ENCODE measurements at regions not wholly inside any gene's neighbourhood (a gene's known extent, or its start where the extent isn't known, plus 50 kb on each side); places are given as distances from the start of the nearest gene placed in this dataset.
"Not testable (repeated sequence)": the region's sequence is repeated elsewhere in the genome, so short reads cannot be mapped to it uniquely, and the experiment has no call there.

DNA sequence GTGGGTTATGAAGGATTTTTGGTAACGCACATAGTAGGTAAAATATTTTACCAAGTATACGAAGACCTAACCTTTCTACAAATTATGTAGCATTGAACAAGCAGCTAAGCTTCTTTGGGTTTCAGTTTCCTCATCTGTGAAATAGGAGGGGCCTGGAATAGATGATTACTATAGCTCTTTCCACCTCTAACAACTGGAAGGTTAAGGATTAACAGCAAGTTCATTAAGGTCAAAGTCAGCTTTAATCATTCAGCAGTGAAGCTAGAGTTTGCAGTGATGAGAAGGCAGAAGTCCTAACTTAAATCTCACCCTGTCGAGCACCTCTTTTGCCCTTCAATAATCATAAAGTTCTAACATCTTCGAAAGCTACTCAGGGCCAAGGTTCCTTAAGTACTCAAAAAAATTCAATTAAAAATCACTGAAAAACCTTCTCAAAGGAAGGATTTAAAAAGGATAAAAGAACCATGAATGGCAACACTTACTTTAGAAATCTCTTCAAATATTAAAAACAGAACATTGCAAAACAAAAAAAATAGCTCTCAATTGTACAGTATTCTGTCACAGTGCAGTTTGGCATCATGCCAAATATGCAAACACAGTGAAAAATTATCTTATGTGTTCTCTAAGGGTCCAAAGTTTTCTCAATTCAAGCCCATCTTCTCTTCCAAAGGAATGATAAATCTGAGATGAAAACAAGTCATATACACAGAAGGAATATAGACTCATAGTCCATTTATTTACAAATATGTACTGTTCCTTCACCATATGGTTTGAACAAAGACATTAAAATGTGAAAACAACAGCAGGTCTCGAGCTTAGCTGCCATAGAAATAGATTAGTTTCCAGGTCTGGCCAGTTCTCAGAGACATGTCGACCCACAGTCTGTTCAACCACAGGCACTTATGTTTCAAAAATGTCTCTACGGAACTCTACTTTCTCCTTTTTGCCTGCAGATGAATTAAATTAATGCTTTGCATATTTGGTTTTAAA is 152.0 kb upstream of the SLC13A1 start:
- CTCF ChIA-PET, result no interaction called here
- no peak overlapping the region for H3K27ac Mint-ChIP-seq
- H3K9me3 Mint-ChIP-seq (ENCODE audit: insufficient read depth), result no peaks in the 10 kb centered on the region
- H3K4me1 Mint-ChIP-seq (ENCODE audit: low read depth), result no peaks in the 10 kb centered on the region
- ATAC-seq (no peak), DNase-seq (no peak)
- POLR2A ChIA-PET, result no interaction called here
- H3K4me3 Mint-ChIP-seq, result no peak overlapping the region
- H3K36me3 Mint-ChIP-seq (ENCODE audit: low read depth), result no peaks in the 10 kb centered on the region
- H3K27me3 Mint-ChIP-seq (ENCODE audit: low read depth), result no peaks in the 10 kb centered on the region

DNA sequence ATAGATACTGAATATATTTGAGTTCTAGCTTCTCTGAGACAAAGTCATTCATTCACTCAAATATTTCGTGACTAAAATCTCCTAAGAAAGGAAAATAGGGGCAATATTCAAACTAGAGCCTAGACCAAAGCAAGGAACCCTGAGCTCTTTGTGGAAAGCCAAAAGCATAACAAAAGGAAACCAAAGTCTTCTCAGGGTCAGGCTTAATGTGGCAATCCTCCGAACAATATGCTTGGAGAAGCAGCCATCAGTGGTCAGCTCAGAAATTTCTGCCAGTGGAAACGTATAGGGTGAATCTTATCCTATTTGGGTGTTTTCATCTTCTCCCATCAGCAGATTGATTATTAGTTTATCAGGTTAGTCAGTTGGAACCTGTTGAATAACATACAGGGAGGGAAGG is 151.3 kb upstream of the SLC13A1 start:
- Mint-ChIP-seq H3K9me3 (ENCODE audit: insufficient read depth) (no peaks in the 10 kb centered on the region), H3K27ac (no peak overlapping the region), H3K27me3 (ENCODE audit: low read depth) (no peaks in the 10 kb centered on the region), H3K4me1 (ENCODE audit: low read depth) (no peaks in the 10 kb centered on the region), H3K36me3 (ENCODE audit: low read depth) (no peaks in the 10 kb centered on the region), H3K4me3 (no peak overlapping the region)
- ChIA-PET POLR2A (no interaction called here), CTCF (no interaction called here)
- no peak for DNase-seq
- no peak for ATAC-seq

GRCh38 chr7:123348690-123349089 is 148.9 kb upstream of the SLC13A1 start:
- ATAC-seq (no peak), DNase-seq (no peak)
- Mint-ChIP-seq H3K4me1 (ENCODE audit: low read depth) (no peaks in the 10 kb centered on the region), H3K36me3 (ENCODE audit: low read depth) (no peaks in the 10 kb centered on the region), H3K27me3 (ENCODE audit: low read depth) (no peaks in the 10 kb centered on the region), H3K9me3 (ENCODE audit: insufficient read depth) (no peaks in the 10 kb centered on the region), H3K27ac (no peak overlapping the region), H3K4me3 (no peak overlapping the region)
- ChIA-PET CTCF (no interaction called here), POLR2A (no interaction called here)

DNA sequence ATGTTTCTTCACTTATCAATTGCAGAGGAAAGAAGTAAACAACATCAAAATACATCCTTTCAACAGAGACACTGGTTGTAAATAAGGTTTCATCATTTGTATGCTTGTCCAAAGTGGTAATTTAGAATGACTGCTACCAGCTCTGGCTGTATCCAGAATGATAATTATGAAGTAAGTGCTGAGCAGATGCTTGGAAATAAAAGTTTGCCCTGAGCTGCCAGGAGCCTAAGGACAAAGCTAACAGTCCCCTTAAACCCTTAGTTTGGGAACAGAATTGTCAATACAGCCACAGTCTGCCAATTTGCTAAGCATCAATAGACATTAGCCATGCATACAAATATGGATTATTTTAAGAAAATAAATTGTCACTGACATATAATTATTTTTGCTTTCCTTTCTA is 147.0 kb upstream of the SLC13A1 start:
- no peaks in the 10 kb centered on the region for H3K27me3 Mint-ChIP-seq (ENCODE audit: low read depth)
- H3K9me3 Mint-ChIP-seq (ENCODE audit: insufficient read depth), result no peaks in the 10 kb centered on the region
- ATAC-seq (no peak), DNase-seq (no peak)
- ChIA-PET CTCF (no interaction called here), POLR2A (no interaction called here)
- H3K4me1 Mint-ChIP-seq (ENCODE audit: low read depth), result no peaks in the 10 kb centered on the region
- no peaks in the 10 kb centered on the region for H3K36me3 Mint-ChIP-seq (ENCODE audit: low read depth)
- no peak overlapping the region for H3K27ac Mint-ChIP-seq
- no peak overlapping the region for H3K4me3 Mint-ChIP-seq

GRCh38 chr7:123343611-123344010 is 143.8 kb upstream of the SLC13A1 start:
- DNase-seq, result no peak
- POLR2A ChIA-PET, result no interaction called here
- Mint-ChIP-seq H3K4me1 (ENCODE audit: low read depth) (no peaks in the 10 kb centered on the region), H3K27ac (no peak overlapping the region), H3K9me3 (ENCODE audit: insufficient read depth) (no peaks in the 10 kb centered on the region), H3K27me3 (ENCODE audit: low read depth) (no peaks in the 10 kb centered on the region), H3K36me3 (ENCODE audit: low read depth) (no peaks in the 10 kb centered on the region), H3K4me3 (no peak overlapping the region)
- CTCF ChIA-PET, result no interaction called here
- ATAC-seq, result no peak

- ChIA-PET CTCF (no interaction called here), POLR2A (no interaction called here)
- H3K4me1 Mint-ChIP-seq (ENCODE audit: low read depth), result no peaks in the 10 kb centered on the region
- DNase-seq, result no peak
- no peak overlapping the region for H3K4me3 Mint-ChIP-seq
- H3K27ac Mint-ChIP-seq, result no peak overlapping the region
- no peaks in the 10 kb centered on the region for H3K9me3 Mint-ChIP-seq (ENCODE audit: insufficient read depth)
- H3K36me3 Mint-ChIP-seq (ENCODE audit: low read depth), result no peaks in the 10 kb centered on the region
- no peaks in the 10 kb centered on the region for H3K27me3 Mint-ChIP-seq (ENCODE audit: low read depth)
- no peak for ATAC-seq
Measured at GRCh38 chr7:123341102-123341501, 141.3 kb upstream of the SLC13A1 start.

DNA sequence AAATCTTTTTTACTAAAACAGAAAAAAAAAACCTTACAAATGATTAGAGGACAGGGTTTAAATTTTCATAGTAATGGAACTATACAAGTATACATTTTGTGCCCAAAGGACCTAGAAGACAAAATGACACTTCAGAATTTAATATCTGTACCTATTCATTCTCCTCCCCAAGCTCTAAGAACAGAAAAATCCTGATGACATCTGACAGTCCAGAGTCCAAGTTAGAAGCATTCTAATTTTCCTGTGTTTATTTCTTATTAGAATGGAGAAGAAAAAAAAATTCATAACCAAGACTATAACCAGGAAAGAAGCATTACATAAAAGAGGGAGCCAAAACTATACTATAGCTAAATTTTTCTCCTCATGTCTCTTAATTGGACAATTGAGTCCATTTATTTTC is 138.9 kb upstream of the SLC13A1 start:
- Mint-ChIP-seq H3K27me3 (ENCODE audit: low read depth) (no peaks in the 10 kb centered on the region), H3K9me3 (ENCODE audit: insufficient read depth) (peaks cover 3% of the 10 kb centered on the region), H3K4me1 (ENCODE audit: low read depth) (no peaks in the 10 kb centered on the region), H3K27ac (no peak overlapping the region), H3K36me3 (ENCODE audit: low read depth) (no peaks in the 10 kb centered on the region), H3K4me3 (no peak overlapping the region)
- CTCF ChIA-PET, result no interaction called here
- no peak for ATAC-seq
- DNase-seq, result no peak
- POLR2A ChIA-PET, result no interaction called here

DNA sequence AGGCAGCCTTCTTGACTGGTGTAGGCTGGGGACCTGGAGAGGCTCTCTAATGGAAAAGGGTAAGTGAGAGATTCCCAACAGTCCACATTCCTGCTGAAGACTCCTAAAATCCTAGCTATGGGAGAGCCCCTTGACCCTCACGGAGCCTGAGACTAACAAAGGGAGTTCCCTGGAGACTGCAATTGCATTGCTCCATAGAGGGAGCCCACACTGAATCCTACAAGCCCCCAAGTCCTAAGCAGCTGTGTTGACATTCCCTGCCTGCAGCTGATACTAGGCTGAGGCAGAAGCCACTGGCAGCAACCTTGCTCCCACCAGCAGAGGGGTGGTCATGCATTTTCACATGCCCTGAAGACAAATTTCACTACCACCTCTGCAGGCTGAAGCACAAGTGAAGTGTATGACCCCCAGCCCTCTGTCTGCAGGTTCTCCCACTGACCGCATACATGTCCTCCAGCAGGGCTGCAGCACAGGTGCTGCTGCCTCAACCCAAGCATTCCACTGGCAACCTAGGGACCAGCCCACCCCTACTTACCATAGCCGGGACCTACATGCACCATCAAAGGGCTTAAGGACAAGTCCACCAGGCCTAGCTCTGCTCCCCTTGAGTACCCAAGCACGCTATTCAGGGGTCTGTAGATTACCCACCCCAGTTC is 130.3 kb upstream of the SLC13A1 start:
- H3K4me1 Mint-ChIP-seq (ENCODE audit: low read depth), result no peaks in the 10 kb centered on the region
- ChIA-PET POLR2A (no interaction called here), CTCF (no interaction called here)
- H3K9me3 Mint-ChIP-seq (ENCODE audit: insufficient read depth), result no peaks in the 10 kb centered on the region
- H3K4me3 Mint-ChIP-seq, result no peak overlapping the region
- H3K36me3 Mint-ChIP-seq (ENCODE audit: low read depth), result no peaks in the 10 kb centered on the region
- no peak for DNase-seq
- no peak overlapping the region for H3K27ac Mint-ChIP-seq
- ATAC-seq, result no peak
- H3K27me3 Mint-ChIP-seq (ENCODE audit: low read depth), result no peaks in the 10 kb centered on the region

DNA sequence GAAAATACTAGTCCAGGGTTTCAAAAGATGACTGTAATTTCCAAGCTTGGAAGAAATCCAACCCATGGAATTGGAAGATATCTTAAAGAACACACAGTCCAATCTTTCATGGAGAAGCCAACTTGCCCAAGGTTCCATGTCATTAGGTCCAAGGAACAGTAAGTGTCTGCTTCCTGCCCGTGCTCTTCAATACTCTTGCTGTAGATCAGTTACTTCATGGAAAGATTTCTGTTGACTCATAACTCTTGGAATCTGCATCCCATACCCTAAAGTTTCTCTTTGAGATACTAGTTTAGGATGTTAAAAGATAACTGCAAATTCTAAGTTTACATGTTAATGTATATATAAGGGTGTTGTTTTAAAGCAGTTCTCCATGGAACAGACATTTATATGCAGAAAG is 127.9 kb upstream of the SLC13A1 start:
- POLR2A ChIA-PET, result no interaction called here

DNA sequence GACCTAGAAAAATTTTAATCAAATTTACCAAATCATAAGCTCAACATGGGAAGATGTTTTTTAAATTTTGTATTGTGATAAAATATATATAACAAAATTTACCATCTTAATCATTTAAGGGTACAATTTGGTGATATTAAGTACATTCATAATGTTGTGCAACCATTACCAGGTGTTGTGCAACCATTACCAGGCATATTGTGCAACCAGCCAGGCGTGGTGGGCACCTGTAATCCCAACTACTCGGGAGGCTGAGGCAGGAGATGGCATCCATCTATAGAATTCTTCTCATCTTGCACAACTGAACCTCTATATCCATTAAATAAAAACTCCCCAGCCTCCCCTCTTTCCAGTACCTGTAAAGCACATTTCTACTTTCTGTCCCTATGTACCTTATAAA is 124.5 kb upstream of the SLC13A1 start:
- POLR2A ChIA-PET, result no interaction called here
- no peaks in the 10 kb centered on the region for H3K4me1 Mint-ChIP-seq (ENCODE audit: low read depth)

More for the DNA sequence above, 127.9 kb upstream of the SLC13A1 start:
- Mint-ChIP-seq H3K27me3 (ENCODE audit: low read depth) (no peaks in the 10 kb centered on the region), H3K9me3 (ENCODE audit: insufficient read depth) (peaks cover 3% of the 10 kb centered on the region), H3K27ac (no peak overlapping the region), H3K4me3 (no peak overlapping the region), H3K4me1 (ENCODE audit: low read depth) (no peaks in the 10 kb centered on the region), H3K36me3 (ENCODE audit: low read depth) (no peaks in the 10 kb centered on the region)
- DNase-seq (no peak), ATAC-seq (no peak)
- CTCF ChIA-PET, result no interaction called here

DNA sequence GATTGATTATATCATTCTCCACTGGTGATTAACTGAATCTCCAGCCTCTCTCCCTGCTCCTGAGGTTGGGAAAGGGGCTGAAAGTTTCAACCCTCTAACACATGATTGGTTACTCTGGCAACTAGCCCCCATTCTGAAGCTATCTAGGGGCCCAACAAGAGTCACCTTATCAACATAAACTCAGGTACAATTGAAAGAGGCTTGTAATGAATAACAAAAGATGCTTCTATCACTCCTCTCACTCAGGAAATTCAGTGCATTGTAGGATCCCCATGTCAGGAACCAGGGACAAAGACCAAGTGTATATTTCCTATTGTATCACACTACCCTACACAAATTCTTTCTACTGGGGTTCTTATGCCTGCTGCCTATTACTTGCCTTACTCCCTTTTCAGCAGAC is 123.9 kb upstream of the SLC13A1 start:
- H3K27me3 Mint-ChIP-seq (ENCODE audit: low read depth), result no peaks in the 10 kb centered on the region
- no peak overlapping the region for H3K27ac Mint-ChIP-seq

More for the DNA sequence above, 124.5 kb upstream of the SLC13A1 start:
- ATAC-seq (no peak), DNase-seq (no peak)
- no peak overlapping the region for H3K27ac Mint-ChIP-seq
- H3K36me3 Mint-ChIP-seq (ENCODE audit: low read depth), result no peaks in the 10 kb centered on the region
- H3K4me3 Mint-ChIP-seq, result no peak overlapping the region
- CTCF ChIA-PET, result no interaction called here
- H3K27me3 Mint-ChIP-seq (ENCODE audit: low read depth), result no peaks in the 10 kb centered on the region
- peaks cover 12% of the 10 kb centered on the region for H3K9me3 Mint-ChIP-seq (ENCODE audit: insufficient read depth)

DNA sequence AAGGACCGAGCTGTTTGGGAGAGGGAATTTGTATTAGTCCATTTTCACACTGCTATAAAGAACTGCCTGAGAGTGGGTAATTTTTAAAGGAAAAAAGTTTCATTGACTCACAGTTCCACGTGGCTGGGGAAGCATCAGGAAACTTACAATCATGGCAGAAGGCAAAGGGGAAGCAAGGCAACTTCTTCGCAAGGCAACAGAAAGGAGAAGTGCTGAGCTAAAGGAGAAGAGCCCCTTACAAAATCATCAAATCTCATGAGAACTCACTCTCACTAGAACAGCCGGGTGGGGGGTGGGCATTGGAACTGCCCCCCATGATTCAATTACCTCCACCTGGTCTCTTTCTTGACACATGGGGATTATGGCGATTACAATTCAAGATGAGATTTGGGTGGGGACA is 121.8 kb upstream of the SLC13A1 start:
- H3K27ac Mint-ChIP-seq; POLR2A ChIA-PET; CTCF ChIA-PET; ATAC-seq; H3K27me3 Mint-ChIP-seq (ENCODE audit: low read depth); H3K4me1 Mint-ChIP-seq (ENCODE audit: low read depth); DNase-seq; H3K36me3 Mint-ChIP-seq (ENCODE audit: low read depth); H3K4me3 Mint-ChIP-seq: not testable (repeated sequence)
- peaks cover 12% of the 10 kb centered on the region for H3K9me3 Mint-ChIP-seq (ENCODE audit: insufficient read depth)

More for the DNA sequence above, 123.9 kb upstream of the SLC13A1 start:
- CTCF ChIA-PET, result no interaction called here
- Mint-ChIP-seq H3K4me1 (ENCODE audit: low read depth) (no peaks in the 10 kb centered on the region), H3K9me3 (ENCODE audit: insufficient read depth) (peaks cover 12% of the 10 kb centered on the region), H3K36me3 (ENCODE audit: low read depth) (no peaks in the 10 kb centered on the region), H3K4me3 (no peak overlapping the region)
- ATAC-seq, result no peak
- POLR2A ChIA-PET, result no interaction called here
- DNase-seq, result no peak
